Activated naive CD8-positive, alpha-beta T cell (primary cell): ENCODE measurements at regions not wholly inside any gene's neighbourhood (a gene's known extent, or its start where the extent isn't known, plus 50 kb on each side); places are given as distances from the start of the nearest gene placed in this dataset.
"Not testable (repeated sequence)": the region's sequence is repeated elsewhere in the genome, so short reads cannot be mapped to it uniquely, and the experiment has no call there.

ENCODE experiments used
- H3K27ac Mint-ChIP-seq: one replicate; pipeline ENCODE4 v1.8.0; 2021; ENCODE audit warnings: mixed read lengths
- H3K27me3 Mint-ChIP-seq: one replicate; pipeline ENCODE4 v1.8.0; 2021; ENCODE audit warnings: mixed read lengths
- H3K36me3 Mint-ChIP-seq: one replicate; pipeline ENCODE4 v1.8.0; 2021; ENCODE audit warnings: mixed read lengths
- H3K4me1 Mint-ChIP-seq: one replicate; pipeline ENCODE4 v1.8.0; 2021; ENCODE audit warnings: low read depth, mixed read lengths
- H3K4me3 Mint-ChIP-seq: one replicate; pipeline ENCODE4 v1.8.0; 2021; ENCODE audit warnings: mild to moderate bottlenecking, mixed read lengths
- H3K9me3 Mint-ChIP-seq: one replicate; pipeline ENCODE4 v1.8.0; 2021; ENCODE audit warnings: low read depth, mixed read lengths

GRCh38 chr5:153223376-153223775, 267.1 kb upstream of the GRIA1 start:
- H3K27ac Mint-ChIP-seq: no peak overlapping the region
- no peaks in the 10 kb centered on the region for H3K4me1 Mint-ChIP-seq
- no peak overlapping the region for H3K4me3 Mint-ChIP-seq
- peaks cover 5% of the 10 kb centered on the region for H3K9me3 Mint-ChIP-seq
- no peaks in the 10 kb centered on the region for H3K36me3 Mint-ChIP-seq
- no peaks in the 10 kb centered on the region for H3K27me3 Mint-ChIP-seq

- no peaks in the 10 kb centered on the region for H3K27me3 Mint-ChIP-seq
- peaks cover 7% of the 10 kb centered on the region for H3K9me3 Mint-ChIP-seq
- no peaks in the 10 kb centered on the region for H3K4me1 Mint-ChIP-seq
- H3K4me3 Mint-ChIP-seq: no peak overlapping the region
- H3K36me3 Mint-ChIP-seq: no peaks in the 10 kb centered on the region
- H3K27ac Mint-ChIP-seq: no peak overlapping the region
Observed at GRCh38 chr5:153224651-153225050, 265.8 kb upstream of the GRIA1 start.

- H3K27ac Mint-ChIP-seq: no peak overlapping the region
- H3K36me3 Mint-ChIP-seq: no peaks in the 10 kb centered on the region
- H3K4me3 Mint-ChIP-seq: no peak overlapping the region
- H3K4me1 Mint-ChIP-seq: no peaks in the 10 kb centered on the region
- H3K9me3 Mint-ChIP-seq: peaks cover 12% of the 10 kb centered on the region
- no peaks in the 10 kb centered on the region for H3K27me3 Mint-ChIP-seq
Observed at GRCh38 chr5:153233933-153234332, 256.5 kb upstream of the GRIA1 start.

- H3K36me3 Mint-ChIP-seq: no peaks in the 10 kb centered on the region
- H3K27ac Mint-ChIP-seq: no peak overlapping the region
- peaks cover 9% of the 10 kb centered on the region for H3K9me3 Mint-ChIP-seq
- H3K4me3 Mint-ChIP-seq: no peak overlapping the region
- H3K27me3 Mint-ChIP-seq: no peaks in the 10 kb centered on the region
- no peaks in the 10 kb centered on the region for H3K4me1 Mint-ChIP-seq
Observed at GRCh38 chr5:153236319-153236718, 254.2 kb upstream of the GRIA1 start.

- H3K27ac Mint-ChIP-seq: no peak overlapping the region
- H3K4me3 Mint-ChIP-seq: no peak overlapping the region
- H3K36me3 Mint-ChIP-seq: no peaks in the 10 kb centered on the region
- H3K27me3 Mint-ChIP-seq: no peaks in the 10 kb centered on the region
- peaks cover 9% of the 10 kb centered on the region for H3K9me3 Mint-ChIP-seq
- no peaks in the 10 kb centered on the region for H3K4me1 Mint-ChIP-seq
Observed at GRCh38 chr5:153237671-153238332, 252.7 kb upstream of the GRIA1 start.

- Mint-ChIP-seq H3K27me3 (no peaks in the 10 kb centered on the region), H3K27ac (no peak overlapping the region), H3K4me3 (no peak overlapping the region), H3K36me3 (no peaks in the 10 kb centered on the region), H3K4me1 (no peaks in the 10 kb centered on the region), H3K9me3 (peaks cover 12% of the 10 kb centered on the region)
Observed at GRCh38 chr5:153257381-153257780, 233.1 kb upstream of the GRIA1 start.

- Mint-ChIP-seq H3K4me3 (no peak overlapping the region), H3K4me1 (no peaks in the 10 kb centered on the region), H3K36me3 (no peaks in the 10 kb centered on the region), H3K27me3 (no peaks in the 10 kb centered on the region), H3K9me3 (peaks cover 12% of the 10 kb centered on the region), H3K27ac (no peak overlapping the region)
Observed at GRCh38 chr5:153258469-153258868, 232.0 kb upstream of the GRIA1 start.

GRCh38 chr5:153267506-153267905, 223.0 kb upstream of the GRIA1 start:
- H3K36me3 Mint-ChIP-seq: no peaks in the 10 kb centered on the region
- no peaks in the 10 kb centered on the region for H3K4me1 Mint-ChIP-seq
- H3K27me3 Mint-ChIP-seq: no peaks in the 10 kb centered on the region
- H3K9me3 Mint-ChIP-seq: peaks cover 4% of the 10 kb centered on the region
- no peak overlapping the region for H3K4me3 Mint-ChIP-seq
- H3K27ac Mint-ChIP-seq: no peak overlapping the region

- H3K36me3 Mint-ChIP-seq: no peaks in the 10 kb centered on the region
- H3K4me3 Mint-ChIP-seq: no peak overlapping the region
- H3K27me3 Mint-ChIP-seq: no peaks in the 10 kb centered on the region
- peaks cover 22% of the 10 kb centered on the region for H3K9me3 Mint-ChIP-seq
- H3K27ac Mint-ChIP-seq: no peak overlapping the region
- no peaks in the 10 kb centered on the region for H3K4me1 Mint-ChIP-seq
Observed at GRCh38 chr5:153275695-153276094, 214.8 kb upstream of the GRIA1 start.

GRCh38 chr5:153276151-153276550, 214.3 kb upstream of the GRIA1 start:
- H3K4me3 Mint-ChIP-seq: no peak overlapping the region
- H3K9me3 Mint-ChIP-seq: peaks cover 19% of the 10 kb centered on the region
- H3K27me3 Mint-ChIP-seq: no peaks in the 10 kb centered on the region
- H3K36me3 Mint-ChIP-seq: no peaks in the 10 kb centered on the region
- no peaks in the 10 kb centered on the region for H3K4me1 Mint-ChIP-seq
- no peak overlapping the region for H3K27ac Mint-ChIP-seq

- H3K4me3 Mint-ChIP-seq, H3K27me3 Mint-ChIP-seq, H3K36me3 Mint-ChIP-seq, H3K4me1 Mint-ChIP-seq, H3K27ac Mint-ChIP-seq: not testable (repeated sequence)
- H3K9me3 Mint-ChIP-seq: peaks cover 12% of the 10 kb centered on the region
Observed at GRCh38 chr5:153296251-153296844, 194.1 kb upstream of the GRIA1 start.

- Mint-ChIP-seq H3K9me3 (peaks cover 7% of the 10 kb centered on the region), H3K36me3 (peaks cover 2% of the 10 kb centered on the region), H3K27ac (no peak overlapping the region)
Observed at GRCh38 chr5:153299891-153300290, 190.6 kb upstream of the GRIA1 start.

GRCh38 chr5:153308282-153308681, 182.2 kb upstream of the GRIA1 start:
- no peaks in the 10 kb centered on the region for H3K4me1 Mint-ChIP-seq
- no peaks in the 10 kb centered on the region for H3K36me3 Mint-ChIP-seq
- peaks cover 4% of the 10 kb centered on the region for H3K9me3 Mint-ChIP-seq
- H3K27me3 Mint-ChIP-seq: no peaks in the 10 kb centered on the region
- no peak overlapping the region for H3K27ac Mint-ChIP-seq
- no peak overlapping the region for H3K4me3 Mint-ChIP-seq

More at GRCh38 chr5:153299891-153300290, 190.6 kb upstream of the GRIA1 start:
- no peaks in the 10 kb centered on the region for H3K27me3 Mint-ChIP-seq
- H3K4me3 Mint-ChIP-seq: no peak overlapping the region
- no peaks in the 10 kb centered on the region for H3K4me1 Mint-ChIP-seq

GRCh38 chr5:153318556-153318955, 171.9 kb upstream of the GRIA1 start:
- Mint-ChIP-seq H3K4me3 (no peak overlapping the region), H3K9me3 (no peaks in the 10 kb centered on the region), H3K36me3 (no peaks in the 10 kb centered on the region), H3K27me3 (no peaks in the 10 kb centered on the region), H3K27ac (no peak overlapping the region), H3K4me1 (no peaks in the 10 kb centered on the region)

- H3K9me3 Mint-ChIP-seq: no peaks in the 10 kb centered on the region
- H3K27ac Mint-ChIP-seq: no peak overlapping the region
- H3K4me1 Mint-ChIP-seq: no peaks in the 10 kb centered on the region
- H3K36me3 Mint-ChIP-seq: no peaks in the 10 kb centered on the region
- H3K4me3 Mint-ChIP-seq: no peak overlapping the region
- no peaks in the 10 kb centered on the region for H3K27me3 Mint-ChIP-seq
Observed at GRCh38 chr5:153321478-153321877, 169.0 kb upstream of the GRIA1 start.

- Mint-ChIP-seq H3K4me3 (no peak overlapping the region), H3K27me3 (no peaks in the 10 kb centered on the region), H3K36me3 (no peaks in the 10 kb centered on the region), H3K27ac (no peak overlapping the region), H3K9me3 (peaks cover 2% of the 10 kb centered on the region), H3K4me1 (no peaks in the 10 kb centered on the region)
Observed at GRCh38 chr5:153340139-153340538, 150.3 kb upstream of the GRIA1 start.
